ENCODE measurements at regions not wholly inside any gene's neighbourhood (a gene's known extent, or its start where the extent isn't known, plus 50 kb on each side); places are given as distances from the start of the nearest gene placed in this dataset.

- Histone ChIP-seq H3K9me2 (ENCODE audit: insufficient read depth, low read length) (no peaks in the 10 kb centered on the region), H2AFZ (ENCODE audit: low read length) (no peak overlapping the region), H3K4me2 (ENCODE audit: low read length) (no peak overlapping the region), H4K20me1 (ENCODE audit: insufficient read depth, low read length) (no peaks in the 10 kb centered on the region), H3K4me1 (ENCODE audit: insufficient read depth, low read length, poor library complexity, severe bottlenecking) (no peaks in the 10 kb centered on the region), H3K27ac (ENCODE audit: low read depth, low read length, poor library complexity, severe bottlenecking) (no peak overlapping the region), H3K9me3 (ENCODE audit: low read length) (no peaks in the 10 kb centered on the region), H3K36me3 (ENCODE audit: insufficient read depth, low read length) (no peaks in the 10 kb centered on the region), H3K79me2 (ENCODE audit: insufficient read depth, low read depth, low read length) (no peaks in the 10 kb centered on the region), H3K4me3 (ENCODE audit: low read depth, low read length, poor library complexity, severe bottlenecking) (no peak overlapping the region)
- DNase-seq (ENCODE audit: low spot score), result no peak
- intact Hi-C loops (cut with micrococcal nuclease; ENCODE audit: unreplicated experiment), result no loop called here
- ChIA-PET POLR2A (no interaction called here), CTCF (ENCODE audit: unreplicated experiment) (no interaction called here)
- no TSS peak for BruUV-seq (replicated peaks)
- TF ChIP-seq, protein P1, sequence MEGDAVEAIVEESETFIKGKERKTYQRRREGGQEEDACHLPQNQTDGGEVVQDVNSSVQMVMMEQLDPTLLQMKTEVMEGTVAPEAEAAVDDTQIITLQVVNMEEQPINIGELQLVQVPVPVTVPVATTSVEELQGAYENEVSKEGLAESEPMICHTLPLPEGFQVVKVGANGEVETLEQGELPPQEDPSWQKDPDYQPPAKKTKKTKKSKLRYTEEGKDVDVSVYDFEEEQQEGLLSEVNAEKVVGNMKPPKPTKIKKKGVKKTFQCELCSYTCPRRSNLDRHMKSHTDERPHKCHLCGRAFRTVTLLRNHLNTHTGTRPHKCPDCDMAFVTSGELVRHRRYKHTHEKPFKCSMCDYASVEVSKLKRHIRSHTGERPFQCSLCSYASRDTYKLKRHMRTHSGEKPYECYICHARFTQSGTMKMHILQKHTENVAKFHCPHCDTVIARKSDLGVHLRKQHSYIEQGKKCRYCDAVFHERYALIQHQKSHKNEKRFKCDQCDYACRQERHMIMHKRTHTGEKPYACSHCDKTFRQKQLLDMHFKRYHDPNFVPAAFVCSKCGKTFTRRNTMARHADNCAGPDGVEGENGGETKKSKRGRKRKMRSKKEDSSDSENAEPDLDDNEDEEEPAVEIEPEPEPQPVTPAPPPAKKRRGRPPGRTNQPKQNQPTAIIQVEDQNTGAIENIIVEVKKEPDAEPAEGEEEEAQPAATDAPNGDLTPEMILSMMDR (conservative IDR thresholded peaks at IDR 0.05; ENCODE audit: low read length), result no peak
- TF ChIP-seq EZH2phosphoT487 (IDR thresholded peaks at IDR 0.05; ENCODE audit: borderline replicate concordance, low read depth, low read length), result no peak
Observed at GRCh38 chr11:80773919-80774318, 1333.1 kb upstream of the TENM4 start.

DNA sequence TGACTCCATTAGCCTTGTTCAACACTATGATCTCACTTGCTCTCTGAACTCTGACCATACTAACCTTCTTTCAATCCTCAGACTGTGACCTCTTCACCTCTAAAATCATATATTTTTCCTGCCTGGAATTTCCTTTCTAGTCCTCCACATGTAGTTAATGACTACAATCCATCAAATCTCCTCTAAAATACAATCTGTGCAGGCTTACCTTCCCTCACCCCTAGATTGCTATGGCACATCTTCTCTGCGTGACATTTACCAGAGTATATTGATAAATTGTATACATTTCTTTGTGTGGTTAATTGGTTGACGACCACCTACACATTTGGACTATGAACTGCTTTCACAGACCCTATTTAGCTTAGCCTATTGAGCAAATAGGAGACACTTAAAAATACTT, 1330.2 kb upstream of the TENM4 start:
- Histone ChIP-seq H3K4me2 (ENCODE audit: low read length) (no peak overlapping the region), H2AFZ (ENCODE audit: low read length) (no peak overlapping the region), H3K9me2 (ENCODE audit: insufficient read depth, low read length) (no peaks in the 10 kb centered on the region), H3K79me2 (ENCODE audit: insufficient read depth, low read depth, low read length) (no peaks in the 10 kb centered on the region), H3K27ac (ENCODE audit: low read depth, low read length, poor library complexity, severe bottlenecking) (no peak overlapping the region), H3K36me3 (ENCODE audit: insufficient read depth, low read length) (no peaks in the 10 kb centered on the region), H3K4me3 (ENCODE audit: low read depth, low read length, poor library complexity, severe bottlenecking) (no peak overlapping the region), H3K9me3 (ENCODE audit: low read length) (no peaks in the 10 kb centered on the region), H3K4me1 (ENCODE audit: insufficient read depth, low read length, poor library complexity, severe bottlenecking) (no peaks in the 10 kb centered on the region), H4K20me1 (ENCODE audit: insufficient read depth, low read length) (no peaks in the 10 kb centered on the region)
- ChIA-PET CTCF (ENCODE audit: unreplicated experiment) (no interaction called here), POLR2A (no interaction called here)
- no TSS peak for BruUV-seq (replicated peaks)
- intact Hi-C loops (cut with micrococcal nuclease; ENCODE audit: unreplicated experiment), result no loop called here
- DNase-seq (ENCODE audit: low spot score), result no peak
- TF ChIP-seq, protein P1 (conservative IDR thresholded peaks at IDR 0.05; ENCODE audit: low read length), result no peak
- no peak for TF ChIP-seq EZH2phosphoT487 (IDR thresholded peaks at IDR 0.05; ENCODE audit: borderline replicate concordance, low read depth, low read length)

- no peaks in the 10 kb centered on the region for H3K36me3 ChIP-seq (ENCODE audit: insufficient read depth, low read length)
- BruUV-seq (replicated peaks), result no TSS peak
- no peaks in the 10 kb centered on the region for H4K20me1 ChIP-seq (ENCODE audit: insufficient read depth, low read length)
Observed at GRCh38 chr11:80758787-80759186, 1318.0 kb upstream of the TENM4 start.

More at GRCh38 chr11:80758787-80759186, 1318.0 kb upstream of the TENM4 start:
- TF ChIP-seq, protein P1 (conservative IDR thresholded peaks at IDR 0.05; ENCODE audit: low read length), result no peak
- intact Hi-C loops (cut with micrococcal nuclease; ENCODE audit: unreplicated experiment), result no loop called here
- no peaks in the 10 kb centered on the region for H3K9me3 ChIP-seq (ENCODE audit: low read length)
- no peak overlapping the region for H2AFZ ChIP-seq (ENCODE audit: low read length)
- ChIA-PET CTCF (ENCODE audit: unreplicated experiment) (no interaction called here), POLR2A (interaction anchor here (0.6 to 1.3 kb wide), 2 partner anchors 20 to 61 kb away, joined by 3 read pairs; no protein-coding TSS in a partner anchor)
- no peak overlapping the region for H3K4me2 ChIP-seq (ENCODE audit: low read length)
- no peak overlapping the region for H3K4me3 ChIP-seq (ENCODE audit: low read depth, low read length, poor library complexity, severe bottlenecking)
- H3K9me2 ChIP-seq (ENCODE audit: insufficient read depth, low read length), result no peaks in the 10 kb centered on the region
- H3K27ac ChIP-seq (ENCODE audit: low read depth, low read length, poor library complexity, severe bottlenecking), result no peak overlapping the region
- H3K4me1 ChIP-seq (ENCODE audit: insufficient read depth, low read length, poor library complexity, severe bottlenecking), result no peaks in the 10 kb centered on the region
- H3K79me2 ChIP-seq (ENCODE audit: insufficient read depth, low read depth, low read length), result no peaks in the 10 kb centered on the region
- DNase-seq (ENCODE audit: low spot score), result no peak
